ENCODE measurements at regions not wholly inside any gene's neighbourhood (a gene's known extent, or its start where the extent isn't known, plus 50 kb on each side); places are given as distances from the start of the nearest gene placed in this dataset.
"Not testable (repeated sequence)": the region's sequence is repeated elsewhere in the genome, so short reads cannot be mapped to it uniquely, and the experiment has no call there.

- no peak for DNase-seq
Measured at GRCh38 chr10:29728541-29729049, 93.8 kb upstream of the SVIL start.

- not testable (repeated sequence) for DNase-seq
Measured at GRCh38 chr10:29725927-29726326, 91.2 kb upstream of the SVIL start.

GRCh38 chr10:29725133-29725720 lies 90.5 kb upstream of the SVIL start:
- peak in 1 of 3 donors; percentile 52 for DNase-seq

GRCh38 chr10:29723726-29724125 lies 89.0 kb upstream of the SVIL start:
- DNase-seq, result no peak

- DNase-seq, result no peak
Measured at GRCh38 chr10:29722777-29723176, 88.0 kb upstream of the SVIL start.

- DNase-seq, result no peak
Measured at GRCh38 chr10:29720149-29720548, 85.4 kb upstream of the SVIL start.

GRCh38 chr10:29719281-29719675 lies 84.5 kb upstream of the SVIL start:
- no peak for DNase-seq

GRCh38 chr10:29715296-29715695 lies 80.5 kb upstream of the SVIL start:
- DNase-seq, result no peak

- DNase-seq, result peak in 1 of 3 donors; percentile 64
Measured at GRCh38 chr10:29714096-29714874, 79.5 kb upstream of the SVIL start.

- no peak for DNase-seq
Measured at GRCh38 chr10:29713450-29713849, 78.7 kb upstream of the SVIL start.

- DNase-seq, result peak in 2 of 3 donors; percentile 58 to 61
Measured at GRCh38 chr10:29712108-29712507, 77.3 kb upstream of the SVIL start.

- no peak for DNase-seq
Measured at GRCh38 chr10:29710128-29710527, 75.4 kb upstream of the SVIL start.

GRCh38 chr10:29709484-29710002 lies 74.8 kb upstream of the SVIL start:
- DNase-seq, result no peak

- peak in 2 of 3 donors; percentile 30 to 67 for DNase-seq
Measured at GRCh38 chr10:29703271-29703670, 68.5 kb upstream of the SVIL start.

GRCh38 chr10:29702273-29703164 lies 67.7 kb upstream of the SVIL start:
- peak in 2 of 3 donors; percentile 36 to 64 for DNase-seq

GRCh38 chr10:29701306-29701705 lies 66.5 kb upstream of the SVIL start:
- no peak for DNase-seq

GRCh38 chr10:29699621-29700020 lies 64.8 kb upstream of the SVIL start:
- DNase-seq, result no peak

GRCh38 chr10:29698773-29699490 lies 64.2 kb upstream of the SVIL start:
- peak in 1 of 3 donors; percentile 52 for DNase-seq

GRCh38 chr10:29696581-29696980 lies 61.8 kb upstream of the SVIL start:
- not testable (repeated sequence) for DNase-seq

GRCh38 chr10:29694121-29694520 lies 59.4 kb upstream of the SVIL start:
- DNase-seq, result no peak

GRCh38 chr10:29692121-29692539 lies 57.4 kb upstream of the SVIL start:
- DNase-seq, result no peak
